ENCODE measurements at regions not wholly inside any gene's neighbourhood (a gene's known extent, or its start where the extent isn't known, plus 50 kb on each side); places are given as distances from the start of the nearest gene placed in this dataset.
"Not testable (repeated sequence)": the region's sequence is repeated elsewhere in the genome, so short reads cannot be mapped to it uniquely, and the experiment has no call there.

DNA sequence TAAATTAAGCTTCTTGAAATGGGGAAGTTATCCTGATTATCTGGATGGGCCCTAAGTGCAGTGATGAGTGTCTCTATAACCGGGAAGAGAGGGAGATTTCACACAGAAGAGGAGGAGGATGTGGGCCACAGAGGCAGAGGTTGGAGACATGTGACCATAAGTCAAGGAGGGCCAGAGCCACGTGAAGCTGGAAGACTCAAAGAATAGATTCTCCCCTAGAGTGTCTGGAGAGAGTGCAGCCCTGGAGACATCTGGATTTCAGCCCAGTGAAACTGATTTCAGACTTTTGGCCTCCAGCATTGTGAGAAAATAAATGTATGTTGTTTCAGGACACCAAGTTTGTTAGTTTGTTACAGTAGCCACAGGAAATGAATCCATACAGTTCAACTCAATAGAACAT lies 442.9 kb downstream of the NTRK2 start:
- H3K27ac Mint-ChIP-seq = no peak overlapping the region
- no peaks in the 10 kb centered on the region for H3K36me3 Mint-ChIP-seq (ENCODE audit: low read depth)
- no peak overlapping the region for H3K4me3 Mint-ChIP-seq
- intact Hi-C loops (cut with micrococcal nuclease) = no loop called here
- no peaks in the 10 kb centered on the region for H3K9me3 Mint-ChIP-seq
- H3K4me1 Mint-ChIP-seq (ENCODE audit: low read depth) = no peaks in the 10 kb centered on the region
- no peaks in the 10 kb centered on the region for H3K27me3 Mint-ChIP-seq

GRCh38 chr9:85108746-85109145 lies 439.2 kb downstream of the NTRK2 start:
- Mint-ChIP-seq H3K4me3 (no peak overlapping the region), H3K36me3 (ENCODE audit: low read depth) (no peaks in the 10 kb centered on the region), H3K27me3 (peaks cover 2% of the 10 kb centered on the region), H3K4me1 (ENCODE audit: low read depth) (no peaks in the 10 kb centered on the region), H3K9me3 (no peaks in the 10 kb centered on the region), H3K27ac (no peak overlapping the region)
- intact Hi-C loops (cut with micrococcal nuclease) = no loop called here

GRCh38 chr9:85108229-85108628 lies 438.7 kb downstream of the NTRK2 start:
- Mint-ChIP-seq H3K9me3 (no peaks in the 10 kb centered on the region), H3K4me3 (no peak overlapping the region), H3K27ac (no peak overlapping the region), H3K4me1 (ENCODE audit: low read depth) (no peaks in the 10 kb centered on the region), H3K36me3 (ENCODE audit: low read depth) (no peaks in the 10 kb centered on the region), H3K27me3 (peaks cover 2% of the 10 kb centered on the region)
- intact Hi-C loops (cut with micrococcal nuclease) = no loop called here

- intact Hi-C loops (cut with micrococcal nuclease) = no loop called here
- Mint-ChIP-seq H3K4me3 (no peak overlapping the region), H3K27me3 (no peaks in the 10 kb centered on the region), H3K4me1 (ENCODE audit: low read depth) (no peaks in the 10 kb centered on the region), H3K36me3 (ENCODE audit: low read depth) (no peaks in the 10 kb centered on the region), H3K9me3 (no peaks in the 10 kb centered on the region), H3K27ac (no peak overlapping the region)
Measured at GRCh38 chr9:85089188-85089969, 419.9 kb downstream of the NTRK2 start.

GRCh38 chr9:85081963-85082362 lies 412.4 kb downstream of the NTRK2 start:
- Mint-ChIP-seq H3K4me1 (ENCODE audit: low read depth) (no peaks in the 10 kb centered on the region), H3K27me3 (no peaks in the 10 kb centered on the region)

GRCh38 chr9:85079349-85079748 lies 409.8 kb downstream of the NTRK2 start:
- Mint-ChIP-seq H3K36me3 (ENCODE audit: low read depth) (no peaks in the 10 kb centered on the region), H3K4me1 (ENCODE audit: low read depth) (no peaks in the 10 kb centered on the region), H3K4me3 (no peak overlapping the region), H3K27me3 (no peaks in the 10 kb centered on the region), H3K27ac (no peak overlapping the region), H3K9me3 (peaks cover 9% of the 10 kb centered on the region)
- intact Hi-C loops (cut with micrococcal nuclease) = no loop called here

More at GRCh38 chr9:85081963-85082362, 412.4 kb downstream of the NTRK2 start:
- H3K27ac Mint-ChIP-seq = no peak overlapping the region
- no peaks in the 10 kb centered on the region for H3K9me3 Mint-ChIP-seq
- H3K4me3 Mint-ChIP-seq = no peak overlapping the region
- intact Hi-C loops (cut with micrococcal nuclease) = no loop called here
- no peaks in the 10 kb centered on the region for H3K36me3 Mint-ChIP-seq (ENCODE audit: low read depth)

GRCh38 chr9:85077944-85078343 lies 408.4 kb downstream of the NTRK2 start:
- H3K4me1 Mint-ChIP-seq (ENCODE audit: low read depth) = no peaks in the 10 kb centered on the region
- no peaks in the 10 kb centered on the region for H3K36me3 Mint-ChIP-seq (ENCODE audit: low read depth)
- H3K9me3 Mint-ChIP-seq = peaks cover 9% of the 10 kb centered on the region
- intact Hi-C loops (cut with micrococcal nuclease) = no loop called here
- H3K27ac Mint-ChIP-seq = no peak overlapping the region
- H3K27me3 Mint-ChIP-seq = no peaks in the 10 kb centered on the region
- no peak overlapping the region for H3K4me3 Mint-ChIP-seq

DNA sequence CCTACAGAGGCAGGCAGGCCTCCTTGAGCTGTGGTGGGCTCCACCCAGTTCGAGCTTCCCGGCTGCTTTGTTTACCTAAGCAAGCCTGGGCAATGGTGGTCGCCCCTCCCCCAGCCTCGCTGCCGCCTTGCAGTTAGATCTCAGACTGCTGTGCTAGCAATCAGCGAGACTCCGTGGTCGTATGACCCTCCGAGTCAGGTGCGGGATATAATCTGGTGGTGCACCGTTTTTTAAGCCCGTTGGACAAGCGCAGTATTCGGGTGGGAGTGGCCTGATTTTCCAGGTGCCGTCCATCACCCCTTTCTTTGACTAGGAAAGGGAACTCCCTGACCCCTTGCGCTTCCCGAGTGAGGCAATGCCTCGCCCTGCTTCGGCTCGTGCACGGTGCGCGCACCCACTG lies 407.6 kb downstream of the NTRK2 start:
- not testable (repeated sequence) for H3K36me3 Mint-ChIP-seq (ENCODE audit: low read depth)

More for the DNA sequence above, 407.6 kb downstream of the NTRK2 start:
- H3K27ac Mint-ChIP-seq; H3K9me3 Mint-ChIP-seq; H3K4me1 Mint-ChIP-seq (ENCODE audit: low read depth); H3K4me3 Mint-ChIP-seq; intact Hi-C loops (cut with micrococcal nuclease); H3K27me3 Mint-ChIP-seq: not testable (repeated sequence)
